IMR-90 (cell line): ENCODE measurements at regions not wholly inside any gene's neighbourhood (a gene's known extent, or its start where the extent isn't known, plus 50 kb on each side); places are given as distances from the start of the nearest gene placed in this dataset.

ENCODE experiments used
- ATAC-seq: fragments of 200-7000 bp; cut with Tn5 transposase; 2 replicates; pipeline ENCODE4 v1.9.1; 2020; ENCODE audit warnings: low read depth, mild to moderate bottlenecking, moderate library complexity
- BruUV-seq: library from RNA; stranded (reverse); fragments of 400-500 nt; replicated peaks from 2 replicates; lab custom pipeline; 2021; lab: Mats Ljungman, UMichigan
- CTCF ChIA-PET: fragments of 300-600 bp; formaldehyde crosslinking; extraction: SDS; loops from one replicate; lab custom pipeline; 2021; ENCODE audit warnings: antibody characterized with exemption; lab: Yijun Ruan, JAX
- POLR2A ChIA-PET: fragments of 300-600 bp; sonication (Branson Sonifier 250); formaldehyde crosslinking; loops from one replicate; lab custom pipeline; 2022; ENCODE audit warnings: antibody characterized with exemption; ENCODE audit not compliant: unreplicated experiment; lab: Charles Lee
- DNase-seq: peaks from one replicate; pipeline ENCODE4 v3.0.0; 2013
- H2AFZ ChIP-seq: replicated peaks from 2 replicates; pipeline ENCODE3; 2013; ENCODE audit warnings: low read length, mild to moderate bottlenecking; ENCODE audit not compliant: poor library complexity
- H2AK5ac ChIP-seq: 2 replicates; pipeline ENCODE4 v1.6.1; 2013; ENCODE audit warnings: low read depth, low read length, inconsistent platforms
- H2AK9ac ChIP-seq: replicated peaks from 2 replicates; pipeline ENCODE3; 2013; ENCODE audit warnings: mild to moderate bottlenecking, low read depth, low read length, moderate library complexity; ENCODE audit not compliant: poor library complexity
- H2BK120ac ChIP-seq: 2 replicates; pipeline ENCODE4 v1.6.1; 2013; ENCODE audit warnings: low read depth, low read length, inconsistent platforms
- H2BK15ac ChIP-seq: 3 replicates; pipeline ENCODE4 v1.6.1; 2013; ENCODE audit warnings: low read depth, low read length, inconsistent platforms
- H2BK20ac ChIP-seq: 2 replicates; pipeline ENCODE4 v1.6.1; 2013; ENCODE audit warnings: low read depth, mild to moderate bottlenecking, inconsistent platforms, low read length, moderate library complexity
- H2BK5ac ChIP-seq: 2 replicates; pipeline ENCODE4 v1.6.1; 2013; ENCODE audit warnings: mild to moderate bottlenecking, low read depth, low read length, inconsistent platforms; ENCODE audit not compliant: poor library complexity, severe bottlenecking
- H3K14ac ChIP-seq: replicated peaks from 2 replicates; pipeline ENCODE4 v1.6.1; 2013; ENCODE audit warnings: low read depth, low read length, inconsistent platforms
- H3K18ac ChIP-seq: 2 replicates; pipeline ENCODE4 v1.6.1; 2013; ENCODE audit warnings: low read depth, low read length, control low read depth
- H3K23ac ChIP-seq: 2 replicates; pipeline ENCODE4 v1.6.1; 2013; ENCODE audit warnings: low read depth, low read length, inconsistent platforms
- H3K27ac ChIP-seq: 2 replicates; pipeline ENCODE4 v1.5.1; 2013; ENCODE audit warnings: mild to moderate bottlenecking, control low read depth, low read length; ENCODE audit not compliant: insufficient read depth
- H3K27me3 ChIP-seq: 2 replicates; pipeline ENCODE4 v1.6.1; 2013; ENCODE audit warnings: low read length; ENCODE audit not compliant: control insufficient read depth, insufficient read depth
- H3K36me3 ChIP-seq: 2 replicates; pipeline ENCODE4 v1.6.1; 2013; ENCODE audit warnings: low read length, mixed read lengths; ENCODE audit not compliant: control insufficient read depth, insufficient read depth
- H3K4ac ChIP-seq: 2 replicates; pipeline ENCODE4 v1.6.1; 2013; ENCODE audit warnings: low read depth, low read length, inconsistent platforms
- H3K4me1 ChIP-seq: 2 replicates; pipeline ENCODE4 v1.6.1; 2013; ENCODE audit warnings: low read length, mixed read lengths; ENCODE audit not compliant: control insufficient read depth, insufficient read depth
- H3K4me2 ChIP-seq: 2 replicates; pipeline ENCODE4 v1.6.1; 2013; ENCODE audit warnings: low read depth, mild to moderate bottlenecking, control low read depth, low read length, moderate library complexity
- H3K4me3 ChIP-seq: 2 replicates; pipeline ENCODE4 v1.5.1; 2013; ENCODE audit warnings: low read depth, mild to moderate bottlenecking, control low read depth, low read length, moderate library complexity; ENCODE audit not compliant: insufficient read depth
- H3K56ac ChIP-seq: 2 replicates; pipeline ENCODE4 v1.6.1; 2013; ENCODE audit warnings: low read length, inconsistent platforms; ENCODE audit not compliant: insufficient read depth; ENCODE audit errors: extremely low read depth
- H3K79me1 ChIP-seq, 2 experiments: 2 replicates each; pipeline ENCODE4 v1.6.1; 2013; ENCODE audit warnings: low read length in 2 of 2, inconsistent platforms in 1 of 2, low read depth in 1 of 2
- H3K9ac ChIP-seq: 2 replicates; pipeline ENCODE4 v1.6.1; 2013; ENCODE audit warnings: low read depth, low read length, control low read depth
- H3K9me1 ChIP-seq: 2 replicates; pipeline ENCODE4 v1.6.1; 2013; ENCODE audit warnings: low read length, inconsistent platforms; ENCODE audit not compliant: insufficient read depth
- H3K9me3 ChIP-seq: 2 replicates; pipeline ENCODE4 v1.6.1; 2013; ENCODE audit warnings: low read length; ENCODE audit not compliant: control insufficient read depth, insufficient read depth
- H4K20me1 ChIP-seq: 2 replicates; pipeline ENCODE4 v1.6.1; 2013; ENCODE audit warnings: low read length, inconsistent platforms; ENCODE audit not compliant: insufficient read depth
- H4K5ac ChIP-seq: 2 replicates; pipeline ENCODE4 v1.6.1; 2013; ENCODE audit warnings: mild to moderate bottlenecking, low read depth, low read length, control low read depth
- H4K8ac ChIP-seq, 2 experiments: 2 replicates each; pipeline ENCODE4 v1.6.1; 2013; ENCODE audit warnings: low read depth in 2 of 2, low read length in 2 of 2, control low read depth in 1 of 2, inconsistent platforms in 1 of 2
- H4K91ac ChIP-seq: 2 replicates; pipeline ENCODE4 v1.6.1; 2013; ENCODE audit warnings: low read depth, low read length, inconsistent platforms; ENCODE audit not compliant: insufficient read depth
- CHD1 ChIP-seq: IDR thresholded peaks from 2 replicates; pipeline ENCODE4 v1.6.1; 2012; ENCODE audit warnings: low read depth, low read length, improper control_type of control experiment
- MAFK ChIP-seq: IDR thresholded peaks from 2 replicates; pipeline ENCODE4 v1.6.1; 2012; ENCODE audit warnings: low read depth, low read length, improper control_type of control experiment
- NFE2L2 ChIP-seq: fragments of 150-350 bp; IDR thresholded peaks from 2 replicates; pipeline ENCODE4 v1.6.1; 2016; ENCODE audit warnings: low read depth, mild to moderate bottlenecking, low read length
- RFX5 ChIP-seq: IDR thresholded peaks from 2 replicates; pipeline ENCODE4 v1.8.0; 2012; ENCODE audit warnings: low read depth, mild to moderate bottlenecking, low read length, moderate library complexity
- SMC3 ChIP-seq: fragments of 150-350 bp; IDR thresholded peaks from 2 replicates; pipeline ENCODE4 v1.6.1; 2016; ENCODE audit warnings: low read depth, mild to moderate bottlenecking, antibody characterized with exemption, low read length, moderate library complexity
- USF2 ChIP-seq: fragments of 150-350 bp; IDR thresholded peaks from 2 replicates; pipeline ENCODE4 v1.6.1; 2017; ENCODE audit warnings: mild to moderate bottlenecking, antibody characterized with exemption, low read length, low read depth
- WGBS, 2 experiments: methylation state at CpG; one replicate each; pipeline versions ENCODE4 v1.1.5 to v1.1.7; 2013; ENCODE audit warnings: missing lambda C conversion rate in 2 of 2; ENCODE audit not compliant: insufficient read length in 1 of 2; ENCODE audit errors: extremely low coverage in 2 of 2; 5-methylcytosine and 5-hydroxymethylcytosine counted together
- dilution Hi-C: fragments of 300-500 bp; cut with HindIII; formaldehyde crosslinking; loops from one replicate; pipeline ENCODE4 v1.14.3; 2018; ENCODE audit warnings: low sequenced_read_pairs; ENCODE audit not compliant: unreplicated experiment
- in situ Hi-C: fragments of 300-500 bp; cut with MboI; formaldehyde crosslinking; loops from 3 replicates; pipeline ENCODE4 v1.14.3; 2019; ENCODE audit warnings: low sequenced_read_pairs, inconsistent platforms, mixed read lengths
- intact Hi-C: fragments of 100-400 bp; cut with micrococcal nuclease; formaldehyde crosslinking; loops from 2 replicates; pipeline ENCODE4 v1.10.0; 2022

- intact Hi-C loops (loop anchor here (10.0 kb wide), 1 partner anchor 188 kb away; no protein-coding TSS in a partner anchor), dilution Hi-C loops (no loop called here), in situ Hi-C loops (no loop called here)
- Histone ChIP-seq H4K8ac (no peak overlapping the region), H3K27ac (no peak overlapping the region), H3K4me1 (no peaks in the 10 kb centered on the region), H3K23ac (no peak overlapping the region), H3K9me1 (no peaks in the 10 kb centered on the region), H3K9me3 (no peaks in the 10 kb centered on the region), H3K27me3 (peaks cover 8% of the 10 kb centered on the region), H2AK5ac (no peak overlapping the region), H4K91ac (no peak overlapping the region), H4K20me1 (no peaks in the 10 kb centered on the region), H3K79me1 (no peaks in the 10 kb centered on the region), H4K5ac (no peak overlapping the region), H2BK120ac (no peak overlapping the region), H2BK5ac (no peak overlapping the region), H3K4me3 (no peak overlapping the region), H3K36me3 (no peaks in the 10 kb centered on the region), H3K14ac (no peak overlapping the region), H2BK15ac (no peak overlapping the region), H3K56ac (no peak overlapping the region), H2BK20ac (no peak overlapping the region), H3K9ac (no peak overlapping the region), H3K18ac (no peak overlapping the region), H2AFZ (no peak overlapping the region), H3K4ac (no peak overlapping the region), H2AK9ac (no peak overlapping the region), H3K4me2 (no peak overlapping the region)
- 30% methylated on average over 5 of the region's 10 CpGs; no CpG with 5 or more reads in 1 of the 2 experiments for WGBS, 2 experiments
- no peak for TF ChIP-seq NFE2L2
- no peak for TF ChIP-seq CHD1
- TF ChIP-seq SMC3, result no peak
- no peak for TF ChIP-seq USF2
- no peak for TF ChIP-seq MAFK
- TF ChIP-seq RFX5, result no peak
- ATAC-seq (no peak), DNase-seq (no peak)
- BruUV-seq, result no TSS peak
- POLR2A ChIA-PET, result no interaction called here
- CTCF ChIA-PET, result no interaction called here
Observed at GRCh38 chr4:8696369-8697127, 104.0 kb downstream of the CPZ start.
